NB4 (cell line): ENCODE measurements at regions not wholly inside any gene's neighbourhood (a gene's known extent, or its start where the extent isn't known, plus 50 kb on each side); places are given as distances from the start of the nearest gene placed in this dataset.

Experiments
- POLR2A ChIP-seq: IDR thresholded peaks from 2 replicates; pipeline ENCODE4 v1.6.1; 2011; ENCODE audit warnings: mild to moderate bottlenecking; ENCODE audit not compliant: insufficient read length; ENCODE audit errors: extremely low read depth
- TF ChIP-seq, protein P1 (sequence below): IDR thresholded peaks from one replicate; pipeline ENCODE4 v1.5.1; 2012; ENCODE audit warnings: low read depth, low read length

GRCh38 chr5:33212439-33212838, 228.3 kb upstream of the TARS1 start:
- no peak for TF ChIP-seq POLR2A
- TF ChIP-seq, protein P1, sequence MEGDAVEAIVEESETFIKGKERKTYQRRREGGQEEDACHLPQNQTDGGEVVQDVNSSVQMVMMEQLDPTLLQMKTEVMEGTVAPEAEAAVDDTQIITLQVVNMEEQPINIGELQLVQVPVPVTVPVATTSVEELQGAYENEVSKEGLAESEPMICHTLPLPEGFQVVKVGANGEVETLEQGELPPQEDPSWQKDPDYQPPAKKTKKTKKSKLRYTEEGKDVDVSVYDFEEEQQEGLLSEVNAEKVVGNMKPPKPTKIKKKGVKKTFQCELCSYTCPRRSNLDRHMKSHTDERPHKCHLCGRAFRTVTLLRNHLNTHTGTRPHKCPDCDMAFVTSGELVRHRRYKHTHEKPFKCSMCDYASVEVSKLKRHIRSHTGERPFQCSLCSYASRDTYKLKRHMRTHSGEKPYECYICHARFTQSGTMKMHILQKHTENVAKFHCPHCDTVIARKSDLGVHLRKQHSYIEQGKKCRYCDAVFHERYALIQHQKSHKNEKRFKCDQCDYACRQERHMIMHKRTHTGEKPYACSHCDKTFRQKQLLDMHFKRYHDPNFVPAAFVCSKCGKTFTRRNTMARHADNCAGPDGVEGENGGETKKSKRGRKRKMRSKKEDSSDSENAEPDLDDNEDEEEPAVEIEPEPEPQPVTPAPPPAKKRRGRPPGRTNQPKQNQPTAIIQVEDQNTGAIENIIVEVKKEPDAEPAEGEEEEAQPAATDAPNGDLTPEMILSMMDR: no peak
